DND-41 (cell line): ENCODE measurements at regions not wholly inside any gene's neighbourhood (a gene's known extent, or its start where the extent isn't known, plus 50 kb on each side); places are given as distances from the start of the nearest gene placed in this dataset.
"Not testable (repeated sequence)": the region's sequence is repeated elsewhere in the genome, so short reads cannot be mapped to it uniquely, and the experiment has no call there.

Experiments
- ATAC-seq: fragments of 200-7000 bp; cut with Tn5 transposase; 3 replicates; pipeline ENCODE4 v1.9.1; 2021; ENCODE audit warnings: low read depth; ENCODE audit not compliant: insufficient read depth
- DNase-seq: peaks from one replicate; pipeline ENCODE4 v3.0.0-alpha.2; 2020
- H2AFZ ChIP-seq: 2 replicates; pipeline ENCODE4 v1.6.0; 2012; ENCODE audit warnings: low read depth, low read length
- H3K27ac ChIP-seq: 2 replicates; pipeline ENCODE4 v1.5.1; 2012; ENCODE audit warnings: low read length, inconsistent platforms
- H3K27me3 ChIP-seq: fragments of 200-600 bp; sonication (generic); 2 replicates; pipeline ENCODE4 v1.6.0; 2012; ENCODE audit warnings: low read length, mild to moderate bottlenecking, inconsistent platforms; ENCODE audit not compliant: insufficient read depth, poor library complexity
- H3K36me3 ChIP-seq: 2 replicates; pipeline ENCODE4 v1.5.1; 2012; ENCODE audit warnings: low read length, inconsistent platforms; ENCODE audit not compliant: insufficient read depth
- H3K4me1 ChIP-seq: 2 replicates; pipeline ENCODE4 v1.5.1; 2012; ENCODE audit warnings: mild to moderate bottlenecking, low read length; ENCODE audit not compliant: insufficient read depth
- H3K4me2 ChIP-seq: 2 replicates; pipeline ENCODE4 v1.6.0; 2012; ENCODE audit warnings: mild to moderate bottlenecking, moderate library complexity, low read length, inconsistent platforms; ENCODE audit not compliant: insufficient read depth
- H3K4me3 ChIP-seq, 2 experiments: fragments of 200-600 bp in 1 of 2; shearing (Covaris generic) in 1 of 2; 2 replicates each; pipeline ENCODE4 v1.5.1; 2012 to 2016; ENCODE audit warnings: inconsistent platforms in 2 of 2, low read length in 2 of 2, mild to moderate bottlenecking in 2 of 2, low read depth in 1 of 2, moderate library complexity in 1 of 2
- H3K79me2 ChIP-seq: 2 replicates; pipeline ENCODE4 v1.6.0; 2012; ENCODE audit warnings: low read length, inconsistent platforms; ENCODE audit not compliant: insufficient read depth
- H3K9ac ChIP-seq: 2 replicates; pipeline ENCODE4 v1.6.0; 2012; ENCODE audit warnings: low read depth, mild to moderate bottlenecking, inconsistent platforms, low read length, moderate library complexity
- H3K9me3 ChIP-seq: 2 replicates; pipeline ENCODE4 v1.5.1; 2012; ENCODE audit warnings: low read length, moderate library complexity, mild to moderate bottlenecking, inconsistent platforms; ENCODE audit not compliant: insufficient read depth, severe bottlenecking
- H4K20me1 ChIP-seq: 2 replicates; pipeline ENCODE4 v1.6.0; 2012; ENCODE audit warnings: low read length; ENCODE audit not compliant: insufficient read depth
- EZH2 ChIP-seq: IDR thresholded peaks from 3 replicates; pipeline ENCODE4 v1.6.1; 2012; ENCODE audit warnings: borderline replicate concordance, low read depth, mild to moderate bottlenecking, moderate library complexity, low read length, inconsistent platforms; ENCODE audit not compliant: severe bottlenecking
- TF ChIP-seq, protein P1 (sequence below): IDR thresholded peaks from 2 replicates; pipeline ENCODE4 v1.5.1; 2012; ENCODE audit warnings: borderline replicate concordance, low read length, moderate library complexity, mild to moderate bottlenecking; ENCODE audit not compliant: poor library complexity, severe bottlenecking; ENCODE audit errors: extremely low read depth

DNA sequence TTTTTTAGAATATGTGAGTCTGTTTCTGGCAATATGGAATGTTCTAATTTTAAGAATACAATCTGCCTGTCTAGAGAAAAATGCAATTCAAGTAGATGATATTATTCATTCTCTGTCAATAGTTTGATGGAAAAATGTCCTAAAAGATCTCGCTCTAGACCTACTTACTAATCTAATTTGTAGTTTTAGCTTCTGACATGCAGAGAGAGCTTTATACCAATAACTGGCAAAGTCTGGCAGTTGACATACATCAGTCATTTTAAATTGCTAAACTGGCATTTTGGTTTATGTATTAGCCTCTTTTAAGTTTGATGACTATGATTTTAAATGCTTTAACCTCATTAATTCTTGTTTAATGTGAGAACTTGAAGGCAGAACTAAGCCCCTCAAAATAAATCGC is 355.0 kb upstream of the CDH10 start:
- Histone ChIP-seq H3K9me3 (peaks cover 2% of the 10 kb centered on the region), H3K27ac (no peak overlapping the region), H3K4me2 (no peak overlapping the region), H3K4me3 (no peak overlapping the region), H3K36me3 (no peaks in the 10 kb centered on the region), H3K79me2 (no peaks in the 10 kb centered on the region), H3K27me3 (no peaks in the 10 kb centered on the region), H4K20me1 (no peaks in the 10 kb centered on the region), H3K4me1 (no peaks in the 10 kb centered on the region), H3K9ac (no peak overlapping the region), H2AFZ (no peak overlapping the region)
- DNase-seq (no peak), ATAC-seq (no peak)
- TF ChIP-seq, protein P1, sequence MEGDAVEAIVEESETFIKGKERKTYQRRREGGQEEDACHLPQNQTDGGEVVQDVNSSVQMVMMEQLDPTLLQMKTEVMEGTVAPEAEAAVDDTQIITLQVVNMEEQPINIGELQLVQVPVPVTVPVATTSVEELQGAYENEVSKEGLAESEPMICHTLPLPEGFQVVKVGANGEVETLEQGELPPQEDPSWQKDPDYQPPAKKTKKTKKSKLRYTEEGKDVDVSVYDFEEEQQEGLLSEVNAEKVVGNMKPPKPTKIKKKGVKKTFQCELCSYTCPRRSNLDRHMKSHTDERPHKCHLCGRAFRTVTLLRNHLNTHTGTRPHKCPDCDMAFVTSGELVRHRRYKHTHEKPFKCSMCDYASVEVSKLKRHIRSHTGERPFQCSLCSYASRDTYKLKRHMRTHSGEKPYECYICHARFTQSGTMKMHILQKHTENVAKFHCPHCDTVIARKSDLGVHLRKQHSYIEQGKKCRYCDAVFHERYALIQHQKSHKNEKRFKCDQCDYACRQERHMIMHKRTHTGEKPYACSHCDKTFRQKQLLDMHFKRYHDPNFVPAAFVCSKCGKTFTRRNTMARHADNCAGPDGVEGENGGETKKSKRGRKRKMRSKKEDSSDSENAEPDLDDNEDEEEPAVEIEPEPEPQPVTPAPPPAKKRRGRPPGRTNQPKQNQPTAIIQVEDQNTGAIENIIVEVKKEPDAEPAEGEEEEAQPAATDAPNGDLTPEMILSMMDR, result no peak
- TF ChIP-seq EZH2, result no peak

DNA sequence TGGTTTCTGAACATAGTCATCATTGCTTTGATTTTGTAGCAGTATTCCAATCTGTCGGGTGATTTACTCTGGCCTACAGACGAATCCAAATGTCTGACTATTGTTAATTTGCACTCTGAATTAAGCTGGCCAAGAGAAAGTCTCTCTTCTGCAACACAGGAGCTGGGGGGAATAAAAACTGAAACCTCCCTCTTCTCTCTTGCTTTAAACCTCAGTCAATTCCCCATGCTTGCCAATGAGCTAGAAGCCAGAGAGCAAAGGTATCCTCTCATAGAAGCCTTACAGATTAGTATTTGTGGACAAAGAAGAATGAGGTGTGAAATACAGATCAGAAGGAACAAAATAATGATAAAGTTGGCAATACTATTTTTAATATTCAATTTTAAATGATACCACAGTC is 353.9 kb upstream of the CDH10 start:
- Histone ChIP-seq H3K4me1 (no peaks in the 10 kb centered on the region), H3K36me3 (no peaks in the 10 kb centered on the region)
- no peak for ATAC-seq

DNA sequence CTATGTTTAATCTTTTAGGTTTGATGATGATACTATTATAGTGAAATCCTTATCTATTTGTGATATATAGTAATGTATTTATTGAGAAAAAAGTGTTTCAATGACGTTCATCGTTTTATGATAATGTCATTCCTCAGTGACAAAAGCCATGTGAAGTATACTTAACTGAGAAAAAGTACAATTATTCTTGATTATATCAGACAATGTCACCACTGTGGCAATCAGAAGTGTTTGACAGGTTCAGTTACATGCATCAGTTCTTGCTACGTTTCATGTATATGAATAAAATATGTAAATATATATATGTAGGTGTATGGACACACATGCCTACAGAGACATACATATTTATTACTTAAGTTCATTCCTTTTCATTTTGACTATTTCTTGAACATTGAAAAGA is 341.5 kb upstream of the CDH10 start:
- Histone ChIP-seq H3K79me2 (no peaks in the 10 kb centered on the region), H3K4me2 (no peak overlapping the region), H3K9me3 (no peaks in the 10 kb centered on the region), H4K20me1 (no peaks in the 10 kb centered on the region), H3K36me3 (no peaks in the 10 kb centered on the region), H3K4me3 (no peak overlapping the region), H3K27ac (no peak overlapping the region), H3K27me3 (no peaks in the 10 kb centered on the region), H3K9ac (no peak overlapping the region), H3K4me1 (no peaks in the 10 kb centered on the region), H2AFZ (no peak overlapping the region)
- DNase-seq (no peak), ATAC-seq (no peak)
- TF ChIP-seq EZH2, result no peak
- TF ChIP-seq, protein P1, result no peak

More for the DNA sequence above, 353.9 kb upstream of the CDH10 start:
- Histone ChIP-seq H3K79me2 (no peaks in the 10 kb centered on the region), H3K9ac (no peak overlapping the region), H3K4me3 (no peak overlapping the region), H3K9me3 (peaks cover 2% of the 10 kb centered on the region), H4K20me1 (no peaks in the 10 kb centered on the region), H3K27me3 (no peaks in the 10 kb centered on the region), H2AFZ (peak overlapping the region; percentile 23; the same call in 1 of the 2 replicates), H3K4me2 (no peak overlapping the region), H3K27ac (no peak overlapping the region)
- TF ChIP-seq, protein P1, result no peak
- TF ChIP-seq EZH2, result no peak
- no peak for DNase-seq

DNA sequence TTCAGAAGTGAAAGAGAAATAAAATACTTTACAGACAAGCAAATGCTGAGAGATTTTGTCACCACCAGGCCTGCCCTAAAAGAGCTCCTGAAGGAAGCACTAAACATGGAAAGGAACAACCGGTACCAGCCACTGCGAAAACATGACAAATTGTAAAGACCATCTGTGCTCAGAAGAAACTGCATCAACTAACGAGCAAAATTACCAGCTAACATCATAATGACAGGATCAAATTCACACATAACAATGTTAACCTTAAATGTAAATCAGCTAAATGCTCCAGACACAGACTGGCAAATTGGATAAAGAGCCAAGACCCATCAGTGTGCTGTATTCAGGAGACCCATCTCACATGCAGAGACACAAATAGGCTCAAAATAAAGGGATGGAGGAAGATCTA is 333.8 kb upstream of the CDH10 start:
- not testable (repeated sequence) for H3K36me3 ChIP-seq, H3K9me3 ChIP-seq, ATAC-seq, H3K79me2 ChIP-seq, H3K27me3 ChIP-seq, H3K27ac ChIP-seq, H3K4me3 ChIP-seq, H3K4me2 ChIP-seq, H3K9ac ChIP-seq, DNase-seq, H4K20me1 ChIP-seq, H2AFZ ChIP-seq, H3K4me1 ChIP-seq
